SU-DHL-6 (cell line): ENCODE measurements at regions not wholly inside any gene's neighbourhood (a gene's known extent, or its start where the extent isn't known, plus 50 kb on each side); places are given as distances from the start of the nearest gene placed in this dataset.

ENCODE experiments used
- H2AFZ ChIP-seq: fragments of 200-600 bp; sonication (generic); 2 replicates; pipeline ENCODE4 v1.6.1; 2014; ENCODE audit warnings: low read depth, mild to moderate bottlenecking, moderate library complexity, mixed read lengths, antibody characterized with exemption, low read length; ENCODE audit not compliant: severe bottlenecking
- H3F3A ChIP-seq: fragments of 200-600 bp; shearing (Covaris generic); 2 replicates; pipeline ENCODE4 v1.6.0; 2016; ENCODE audit warnings: antibody characterized with exemption, mild to moderate bottlenecking; ENCODE audit not compliant: insufficient read depth
- H3K27ac ChIP-seq: fragments of 200-600 bp; sonication (generic); 2 replicates; pipeline ENCODE4 v1.5.1; 2016; ENCODE audit warnings: low read depth, mild to moderate bottlenecking, low read length, moderate library complexity, mixed read lengths
- H3K27me3 ChIP-seq: fragments of 200-600 bp; sonication (generic), shearing (Covaris generic); 2 replicates; pipeline ENCODE4 v1.6.0; 2014; ENCODE audit warnings: mild to moderate bottlenecking, low read length
- H3K36me3 ChIP-seq: fragments of 200-600 bp; sonication (generic); 2 replicates; pipeline ENCODE4 v1.6.1; 2014; ENCODE audit warnings: mild to moderate bottlenecking, low read length, mixed read lengths
- H3K4me2 ChIP-seq: fragments of 300-600, 200-600 bp; shearing (Covaris generic), sonication (generic); 2 replicates; pipeline ENCODE4 v1.6.0; 2014; ENCODE audit warnings: low read length, low read depth, mild to moderate bottlenecking; ENCODE audit not compliant: poor library complexity, severe bottlenecking
- H3K4me3 ChIP-seq: fragments of 200-600 bp; sonication (generic); 2 replicates; pipeline ENCODE4 v1.5.1; 2014; ENCODE audit warnings: antibody characterized with exemption, low read length, mild to moderate bottlenecking, mixed read lengths; ENCODE audit not compliant: insufficient read depth, poor library complexity, severe bottlenecking
- H3K79me2 ChIP-seq: fragments of 200-600 bp; sonication (generic); 2 replicates; pipeline ENCODE4 v1.6.1; 2014; ENCODE audit warnings: mild to moderate bottlenecking, low read length, moderate library complexity; ENCODE audit not compliant: insufficient read depth
- H3K9ac ChIP-seq: fragments of 200-600 bp; sonication (generic); 2 replicates; pipeline ENCODE4 v1.7.0; 2014; ENCODE audit warnings: mild to moderate bottlenecking, low read length
- H3K9me2 ChIP-seq: fragments of 200-600 bp; sonication (generic); replicated peaks from 2 replicates; pipeline ENCODE4 v1.6.1; 2014; ENCODE audit warnings: low read length; ENCODE audit not compliant: insufficient read depth
- H3K9me3 ChIP-seq: fragments of 200-600 bp; sonication (generic); 2 replicates; pipeline ENCODE4 v1.6.1; 2014; ENCODE audit warnings: low read length, mixed read lengths; ENCODE audit not compliant: insufficient read depth
- H4K20me1 ChIP-seq: fragments of 200-600 bp; sonication (generic); 2 replicates; pipeline ENCODE4 v1.6.1; 2014; ENCODE audit warnings: low read depth, mild to moderate bottlenecking, antibody characterized with exemption, low read length, moderate library complexity, mixed read lengths
- EZH2phosphoT487 ChIP-seq: fragments of 200-600 bp; sonication (generic), shearing (Covaris generic); conservative IDR thresholded peaks from 2 replicates; pipeline ENCODE4 v1.6.1; 2018; ENCODE audit warnings: mild to moderate bottlenecking, antibody characterized with exemption, low read length, moderate library complexity, mixed read lengths
- TF ChIP-seq, protein P1 (sequence below): fragments of 200-600 bp; sonication (generic); IDR thresholded peaks from one replicate; pipeline ENCODE4 v1.5.1; 2017; ENCODE audit warnings: antibody characterized with exemption, mild to moderate bottlenecking, low read length, moderate library complexity; ENCODE audit not compliant: insufficient read depth, poor library complexity, severe bottlenecking

DNA sequence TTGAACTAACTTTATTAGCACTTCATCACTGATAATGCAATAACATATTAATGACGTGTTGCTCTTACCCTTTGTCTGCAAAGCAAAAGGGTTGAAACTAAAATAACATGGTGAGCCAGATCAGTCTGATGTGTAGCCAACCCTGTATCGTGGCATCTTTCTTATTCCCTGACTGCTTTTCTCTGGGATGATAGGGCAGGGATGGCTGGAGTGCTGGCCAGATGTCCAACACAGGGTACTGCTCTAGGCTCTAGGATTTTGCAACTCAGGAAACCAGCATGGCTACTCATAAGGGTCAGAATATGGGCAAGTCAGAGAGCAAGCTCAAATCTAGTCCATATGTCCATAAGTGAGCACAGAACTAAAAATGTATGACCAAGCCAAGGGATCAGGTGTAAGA is 129.1 kb downstream of the SLC17A6 start:
- Histone ChIP-seq H4K20me1 (no peaks in the 10 kb centered on the region), H3K9ac (no peak overlapping the region), H3K9me2 (no peaks in the 10 kb centered on the region), H3K79me2 (no peaks in the 10 kb centered on the region), H3K27ac (no peak overlapping the region), H3K27me3 (no peaks in the 10 kb centered on the region), H3F3A (no peaks in the 10 kb centered on the region), H3K9me3 (no peaks in the 10 kb centered on the region), H3K4me2 (no peak overlapping the region), H3K4me3 (no peak overlapping the region), H2AFZ (no peak overlapping the region), H3K36me3 (no peaks in the 10 kb centered on the region)
- TF ChIP-seq, protein P1, sequence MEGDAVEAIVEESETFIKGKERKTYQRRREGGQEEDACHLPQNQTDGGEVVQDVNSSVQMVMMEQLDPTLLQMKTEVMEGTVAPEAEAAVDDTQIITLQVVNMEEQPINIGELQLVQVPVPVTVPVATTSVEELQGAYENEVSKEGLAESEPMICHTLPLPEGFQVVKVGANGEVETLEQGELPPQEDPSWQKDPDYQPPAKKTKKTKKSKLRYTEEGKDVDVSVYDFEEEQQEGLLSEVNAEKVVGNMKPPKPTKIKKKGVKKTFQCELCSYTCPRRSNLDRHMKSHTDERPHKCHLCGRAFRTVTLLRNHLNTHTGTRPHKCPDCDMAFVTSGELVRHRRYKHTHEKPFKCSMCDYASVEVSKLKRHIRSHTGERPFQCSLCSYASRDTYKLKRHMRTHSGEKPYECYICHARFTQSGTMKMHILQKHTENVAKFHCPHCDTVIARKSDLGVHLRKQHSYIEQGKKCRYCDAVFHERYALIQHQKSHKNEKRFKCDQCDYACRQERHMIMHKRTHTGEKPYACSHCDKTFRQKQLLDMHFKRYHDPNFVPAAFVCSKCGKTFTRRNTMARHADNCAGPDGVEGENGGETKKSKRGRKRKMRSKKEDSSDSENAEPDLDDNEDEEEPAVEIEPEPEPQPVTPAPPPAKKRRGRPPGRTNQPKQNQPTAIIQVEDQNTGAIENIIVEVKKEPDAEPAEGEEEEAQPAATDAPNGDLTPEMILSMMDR, result no peak
- TF ChIP-seq EZH2phosphoT487, result no peak

DNA sequence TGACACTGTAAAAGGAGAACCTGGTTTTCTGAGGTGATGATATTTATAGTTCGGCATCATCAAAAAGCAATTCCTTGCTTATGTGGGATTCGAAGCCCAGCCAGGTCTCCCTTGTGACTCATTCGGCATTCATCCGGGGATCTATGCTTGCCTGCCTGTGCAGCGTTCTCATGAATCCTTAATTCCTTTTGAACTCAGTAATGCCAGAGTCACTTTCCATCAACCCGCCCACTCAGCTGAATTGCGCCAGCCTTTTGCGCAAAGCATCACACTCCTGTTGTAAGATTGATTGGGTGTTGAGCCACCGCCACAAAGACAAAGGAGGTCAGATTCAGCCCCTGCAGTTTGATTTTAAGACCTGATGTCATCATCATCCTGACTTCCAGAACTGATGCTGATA is 128.6 kb downstream of the SLC17A6 start:
- H3K79me2 ChIP-seq, result no peaks in the 10 kb centered on the region
- H3F3A ChIP-seq, result no peaks in the 10 kb centered on the region
- no peaks in the 10 kb centered on the region for H4K20me1 ChIP-seq
- no peaks in the 10 kb centered on the region for H3K9me3 ChIP-seq
- no peaks in the 10 kb centered on the region for H3K9me2 ChIP-seq
- no peak overlapping the region for H3K4me2 ChIP-seq
- TF ChIP-seq, protein P1, result no peak
- no peak for TF ChIP-seq EZH2phosphoT487
- H3K9ac ChIP-seq, result no peak overlapping the region
- H3K27me3 ChIP-seq, result no peaks in the 10 kb centered on the region
- H2AFZ ChIP-seq, result no peak overlapping the region
- no peak overlapping the region for H3K4me3 ChIP-seq
- H3K36me3 ChIP-seq, result no peaks in the 10 kb centered on the region
- H3K27ac ChIP-seq, result no peak overlapping the region

DNA sequence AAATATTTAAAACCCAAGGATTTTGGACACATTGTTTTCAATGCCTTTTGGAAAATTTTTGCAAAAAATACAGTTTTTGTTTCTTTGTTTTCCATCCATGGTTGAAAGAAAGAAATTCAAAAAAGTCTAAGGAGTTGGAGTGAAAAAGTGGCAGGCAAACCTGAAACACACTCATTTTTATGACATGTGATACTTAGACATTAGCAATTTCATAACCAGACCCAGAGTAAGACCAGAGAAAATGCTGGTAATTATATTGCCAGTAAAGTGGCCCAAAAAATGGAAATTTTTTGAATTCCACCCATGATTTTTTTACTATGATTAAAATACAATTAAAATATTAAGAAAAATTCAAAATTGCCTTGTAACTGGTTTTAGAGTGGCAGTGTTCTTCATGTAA is 128.2 kb downstream of the SLC17A6 start:
- Histone ChIP-seq H3K9me3 (no peaks in the 10 kb centered on the region), H3K27ac (no peak overlapping the region), H4K20me1 (no peaks in the 10 kb centered on the region), H2AFZ (no peak overlapping the region), H3F3A (no peaks in the 10 kb centered on the region), H3K9ac (no peak overlapping the region), H3K79me2 (no peaks in the 10 kb centered on the region), H3K36me3 (no peaks in the 10 kb centered on the region), H3K4me2 (no peak overlapping the region), H3K9me2 (no peaks in the 10 kb centered on the region), H3K27me3 (no peaks in the 10 kb centered on the region), H3K4me3 (no peak overlapping the region)
- TF ChIP-seq, protein P1, result no peak
- TF ChIP-seq EZH2phosphoT487, result no peak
